ENCODE measurements at regions not wholly inside any gene's neighbourhood (a gene's known extent, or its start where the extent isn't known, plus 50 kb on each side); places are given as distances from the start of the nearest gene placed in this dataset.
"Not testable (repeated sequence)": the region's sequence is repeated elsewhere in the genome, so short reads cannot be mapped to it uniquely, and the experiment has no call there.

DNA sequence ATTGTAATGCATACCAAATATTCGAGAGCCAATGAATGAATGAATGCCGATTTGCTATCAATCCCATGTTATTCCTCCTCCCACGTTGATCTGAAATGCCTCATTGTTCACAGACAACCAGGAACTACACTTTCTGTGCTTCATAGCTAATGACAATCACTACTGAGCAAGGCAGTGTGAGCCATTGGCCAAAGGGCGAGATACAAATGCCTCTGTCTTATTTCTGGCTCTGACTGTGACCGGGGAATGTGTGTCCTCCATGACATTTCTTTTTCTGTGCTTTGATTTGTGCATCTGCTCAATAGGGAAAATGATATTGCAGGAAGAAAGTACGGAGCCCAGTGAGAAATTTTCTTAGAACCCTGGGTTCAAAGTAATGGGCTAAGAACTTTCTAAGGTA lies 217.1 kb downstream of the CXCL12 start:
- no peak for DNase-seq

DNA sequence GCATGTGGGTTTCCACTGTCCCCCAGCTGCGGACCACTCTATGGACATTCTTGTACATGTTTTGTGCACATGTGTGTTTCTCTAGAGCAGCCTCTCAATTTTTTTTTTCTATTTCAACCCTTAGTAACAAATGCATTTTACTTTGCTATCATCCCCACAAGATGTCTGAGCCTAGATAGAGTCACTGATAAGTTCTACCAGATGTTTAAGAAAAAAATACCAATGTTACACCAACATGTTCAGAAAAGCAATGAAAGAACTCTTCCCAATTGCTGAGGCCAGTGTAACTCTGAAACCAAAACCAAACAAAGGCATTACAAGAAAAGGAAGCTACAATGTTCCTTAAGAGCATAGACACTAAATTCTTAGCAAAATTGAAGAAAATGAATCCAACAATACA lies 218.5 kb downstream of the CXCL12 start:
- no peak for DNase-seq

DNA sequence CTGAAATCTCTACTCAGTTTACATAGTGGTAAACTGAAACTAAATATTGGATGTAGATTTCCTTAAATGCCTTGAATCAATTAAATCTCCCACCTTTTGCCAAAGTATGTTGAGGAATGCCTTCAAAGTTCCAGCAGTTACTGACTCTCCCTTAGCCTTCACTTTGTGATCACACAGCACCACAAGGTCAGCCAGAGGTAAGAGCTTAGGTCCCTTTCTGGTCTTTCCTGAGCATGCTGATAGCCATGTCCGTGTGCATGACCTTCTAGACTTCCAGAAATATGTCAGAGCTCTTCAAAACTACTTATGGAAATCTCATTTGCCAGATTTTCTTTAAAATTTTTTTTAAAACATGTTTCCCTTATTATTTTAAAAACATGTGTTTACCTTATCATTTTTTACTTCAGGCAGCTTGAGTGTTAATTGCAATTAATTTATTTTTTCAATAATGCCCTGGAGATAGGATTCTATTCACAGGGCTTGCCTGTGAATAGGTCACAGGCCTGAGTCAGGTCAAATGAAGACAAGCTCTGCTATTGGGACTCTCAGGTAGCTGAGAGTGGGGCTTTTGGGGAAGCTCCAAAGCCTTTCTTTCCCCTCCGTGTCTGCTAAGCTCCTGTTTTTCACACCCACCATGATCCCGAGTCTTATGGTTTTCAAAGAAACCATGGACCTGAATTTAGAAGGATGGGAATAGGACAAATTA lies 220.5 kb downstream of the CXCL12 start:
- DNase-seq: no peak

DNA sequence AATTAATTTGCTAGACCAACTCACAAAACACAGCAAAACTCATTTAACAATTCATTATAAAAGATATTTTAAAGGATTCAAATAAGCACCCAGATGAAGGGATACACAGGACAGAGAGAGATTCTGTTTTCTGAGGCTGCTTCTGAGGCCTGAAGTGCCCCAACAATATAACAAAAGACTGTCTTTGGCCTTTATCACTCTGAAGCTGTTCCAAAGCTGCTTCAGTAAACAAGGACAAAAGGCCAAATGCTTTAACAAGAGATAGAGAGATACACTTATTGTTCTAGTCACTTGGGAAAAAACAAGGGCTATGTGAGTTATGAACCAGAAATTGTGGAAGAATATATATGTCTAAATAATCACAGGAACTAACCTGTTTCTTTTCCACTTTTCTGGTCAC lies 223.7 kb downstream of the CXCL12 start:
- DNase-seq: no peak

DNA sequence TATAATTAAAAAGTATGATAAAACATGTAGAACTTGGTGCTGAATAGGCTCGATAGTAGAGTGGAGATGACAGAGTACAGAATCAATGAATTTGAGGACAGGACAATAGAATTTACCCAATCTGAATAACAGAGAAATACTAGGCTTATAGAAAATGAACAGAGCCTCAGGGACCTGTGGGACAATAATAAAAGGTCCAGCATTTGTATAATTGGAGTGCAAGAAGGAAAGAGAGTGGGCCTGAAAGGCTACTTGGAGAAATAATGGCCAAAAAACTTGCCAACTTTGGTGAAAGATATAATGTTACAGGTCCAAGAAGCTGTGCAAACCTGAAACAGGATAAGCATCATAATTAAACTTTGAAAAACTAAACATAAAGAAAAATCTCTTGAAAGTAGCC lies 227.3 kb downstream of the CXCL12 start:
- DNase-seq: no peak

DNA sequence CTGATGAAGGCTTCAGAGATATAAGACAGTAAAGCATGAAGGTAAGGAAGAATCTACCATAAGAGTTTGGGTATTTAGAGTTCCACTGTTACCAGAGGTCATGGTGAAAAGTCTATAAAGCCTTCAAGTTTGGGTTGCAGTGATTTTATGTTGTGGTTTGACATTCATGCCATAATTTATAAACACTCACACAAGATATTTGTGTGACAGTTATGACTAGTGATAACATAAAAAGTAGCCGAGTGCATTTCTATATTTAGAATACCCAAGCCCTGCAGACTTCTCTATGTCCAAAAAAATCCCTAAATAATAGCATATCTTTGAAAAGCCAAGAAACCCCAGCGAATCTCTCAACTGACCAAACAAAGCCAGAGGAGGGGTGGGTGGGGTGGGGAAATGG lies 229.9 kb downstream of the CXCL12 start:
- no peak for DNase-seq

DNA sequence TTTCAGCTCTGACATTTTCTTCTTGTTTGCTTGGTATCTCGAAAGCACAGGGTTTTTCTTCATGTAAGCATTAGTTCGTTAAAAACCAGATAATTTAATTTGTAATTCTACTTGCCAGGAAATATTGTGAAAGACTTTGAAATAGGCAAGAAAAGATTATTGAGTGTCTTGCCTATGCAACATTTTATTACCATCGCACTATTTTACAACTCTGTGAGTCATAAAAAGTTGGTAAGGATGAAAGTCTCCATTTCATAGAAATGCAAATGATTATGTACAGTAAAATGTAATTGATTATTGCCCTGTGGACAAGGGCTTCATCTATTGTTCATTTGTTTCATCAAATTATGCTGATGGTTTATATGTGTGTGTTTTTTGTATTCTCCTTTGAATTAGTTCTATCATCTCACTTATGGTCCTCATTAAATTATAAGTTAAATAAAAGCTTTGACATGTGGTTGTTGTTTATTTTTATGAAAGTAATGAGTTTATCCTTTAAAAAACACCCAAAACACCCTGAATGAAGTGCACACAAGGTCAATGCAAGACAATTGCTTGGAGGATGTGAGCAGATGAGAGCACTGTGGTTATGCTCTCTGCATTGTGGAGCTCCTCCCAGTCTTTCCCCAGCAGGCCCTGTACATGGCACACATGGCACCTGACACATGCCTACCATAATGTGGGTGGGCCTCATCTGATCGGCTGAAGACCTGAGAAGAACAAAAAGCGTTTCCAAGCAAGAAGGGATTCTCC lies 230.8 kb downstream of the CXCL12 start:
- no peak for DNase-seq

DNA sequence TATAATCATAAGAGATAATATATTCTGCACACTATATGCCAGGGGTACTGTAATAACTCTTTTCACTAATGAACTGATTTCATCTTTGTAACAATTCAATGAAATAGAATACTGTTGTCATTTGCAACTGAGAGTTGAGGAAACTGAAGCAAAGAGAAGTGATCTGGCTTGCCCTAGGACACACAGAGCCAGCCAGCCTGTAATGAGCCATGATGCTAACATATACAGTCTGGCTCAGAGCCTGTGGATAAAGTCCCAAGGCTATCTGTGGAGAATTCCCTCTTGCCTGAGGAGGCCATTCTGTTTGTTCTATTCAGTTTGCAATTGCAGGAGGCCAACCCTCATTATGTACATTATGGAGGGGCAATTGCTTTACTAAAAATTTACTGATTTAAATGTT lies 241.3 kb downstream of the CXCL12 start:
- no peak for DNase-seq

DNA sequence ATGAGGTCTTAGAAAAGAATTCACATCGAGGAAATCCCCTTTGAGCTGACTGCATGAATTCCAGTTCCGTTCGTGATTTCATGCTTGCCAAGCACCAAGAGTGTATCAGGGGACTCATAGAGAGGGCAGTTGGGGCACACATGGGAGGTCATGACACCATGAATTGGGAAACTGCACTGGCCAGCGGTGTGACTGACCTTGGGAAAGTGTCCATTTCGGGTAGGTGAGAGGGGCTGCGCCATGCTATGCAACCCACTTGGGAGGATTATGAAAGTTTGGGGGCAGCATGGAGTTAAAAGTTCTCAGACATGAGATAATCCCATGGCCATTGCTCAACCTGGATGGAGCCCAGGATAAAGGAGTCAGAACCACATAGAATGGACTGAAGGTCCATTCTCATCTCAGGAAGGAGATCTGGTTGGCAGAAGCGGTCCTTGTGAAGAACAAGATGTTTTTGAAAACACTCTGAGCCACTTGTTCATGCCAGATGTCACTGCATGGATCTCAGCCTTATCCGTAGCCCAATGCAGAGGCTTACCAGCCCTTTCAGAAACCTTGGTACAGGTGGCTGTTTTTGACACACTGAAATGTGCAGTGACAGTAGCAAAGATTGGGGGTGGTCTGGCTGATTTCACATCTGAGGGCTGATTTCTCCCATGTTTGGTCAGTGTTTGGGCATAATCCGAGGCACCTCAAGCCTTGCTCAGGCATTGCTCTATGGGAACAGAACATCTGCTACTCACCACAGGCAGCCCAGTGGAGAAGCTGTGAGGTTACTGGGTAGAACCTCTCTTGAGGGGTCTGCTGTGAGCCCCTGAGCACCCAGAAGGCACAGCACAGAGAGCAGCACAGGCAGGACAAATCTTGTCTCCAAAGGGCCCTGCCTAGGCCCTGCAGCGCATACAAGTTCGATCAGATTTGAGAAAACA lies 252.3 kb downstream of the CXCL12 start:
- DNase-seq: no peak

DNA sequence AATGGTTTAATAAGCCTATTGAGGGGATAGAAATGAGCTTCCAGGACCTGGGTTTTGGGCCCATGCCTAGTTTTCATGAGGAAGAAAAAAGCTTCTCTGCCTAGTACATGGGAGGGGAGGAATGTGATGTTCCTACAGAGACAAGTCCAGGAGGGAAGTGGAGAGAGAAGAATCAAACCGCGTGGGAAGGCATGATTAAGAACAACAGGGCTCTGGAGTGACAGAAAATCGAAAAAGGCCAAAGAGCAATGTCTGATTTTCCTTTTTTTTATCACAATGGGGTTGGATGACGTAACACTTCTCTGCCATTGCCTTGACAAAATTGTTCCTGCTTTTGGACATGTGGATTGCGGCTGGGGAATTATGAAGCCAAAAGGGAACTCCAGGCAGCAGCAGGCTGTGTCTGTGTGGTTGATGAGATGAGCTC lies 258.6 kb downstream of the CXCL12 start:
- no peak for DNase-seq

DNA sequence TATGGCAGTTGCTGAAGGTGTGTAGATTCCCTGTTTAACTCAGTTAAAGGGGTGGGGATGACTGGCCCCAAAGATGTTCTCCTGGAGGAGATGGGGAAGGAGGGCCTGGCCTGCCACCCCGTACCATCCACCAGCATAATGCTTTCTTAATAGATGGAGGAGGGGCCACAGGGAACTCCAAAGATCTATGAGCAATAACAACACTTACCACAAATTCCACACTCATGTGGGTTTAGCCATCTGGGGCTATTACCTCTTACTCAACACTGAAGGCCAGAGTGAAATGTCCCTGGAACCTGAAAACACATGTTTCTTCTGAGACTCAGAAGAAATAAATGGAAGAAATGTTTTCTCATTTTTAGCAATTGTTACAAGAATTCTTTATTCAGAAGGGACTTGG lies 259.0 kb downstream of the CXCL12 start:
- no peak for DNase-seq

DNA sequence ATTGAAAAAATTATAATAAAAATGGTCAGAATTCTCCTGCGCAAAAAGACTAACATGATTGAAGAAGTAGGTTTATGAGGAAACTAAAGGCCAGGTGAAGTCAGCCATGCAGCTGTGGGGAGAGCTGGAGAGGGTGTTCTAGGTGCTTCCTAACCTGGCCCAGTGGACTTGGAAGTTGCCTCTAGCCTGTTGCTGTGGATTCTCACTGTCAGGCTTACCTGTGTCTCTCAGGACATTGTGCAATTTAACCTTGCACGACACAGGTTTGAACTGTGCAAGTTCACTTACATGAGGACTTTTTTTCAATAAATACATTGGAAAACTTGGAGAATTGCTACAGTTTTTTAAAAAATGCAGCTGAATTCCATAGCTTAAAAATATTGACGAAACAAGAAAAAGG lies 266.4 kb downstream of the CXCL12 start:
- DNase-seq: no peak

DNA sequence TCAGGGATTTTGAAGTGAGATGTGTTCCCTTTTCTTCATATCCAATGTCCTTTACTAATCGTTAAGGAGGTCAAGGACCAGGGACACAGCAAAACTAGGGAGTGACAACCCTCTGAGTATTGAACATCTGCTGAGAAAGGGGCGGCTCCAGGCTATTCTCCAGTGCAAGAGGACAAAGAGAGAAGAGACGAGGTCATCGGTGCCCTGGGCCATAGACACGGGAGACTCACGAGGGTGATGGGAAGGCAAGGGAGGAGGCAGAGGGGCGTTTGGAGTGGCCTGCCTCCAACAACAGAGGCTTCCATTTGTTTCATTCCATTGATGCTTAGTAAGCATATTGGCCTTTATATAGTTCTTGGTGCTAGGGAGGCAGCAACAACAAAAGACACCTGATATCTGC lies 268.4 kb downstream of the CXCL12 start:
- no peak for DNase-seq

DNA sequence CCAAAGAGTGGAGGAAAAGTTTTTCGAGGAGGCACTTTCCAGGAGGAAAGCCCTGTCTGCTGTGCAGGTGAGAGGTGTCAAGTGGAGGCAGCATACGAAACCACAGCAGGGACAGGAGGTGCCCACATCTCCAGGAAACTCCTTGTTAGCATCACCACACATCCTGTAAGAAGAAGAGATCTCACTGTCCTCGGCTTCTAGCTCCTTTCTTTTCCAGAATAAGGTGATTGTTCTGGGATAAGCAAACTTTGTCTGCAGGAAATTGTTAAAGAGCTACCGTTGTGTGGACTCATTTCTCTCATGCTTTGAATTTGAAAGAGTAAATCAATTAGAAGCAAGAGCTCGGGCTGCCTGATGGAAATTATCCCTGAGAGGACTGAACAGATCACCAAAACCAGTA lies 269.4 kb downstream of the CXCL12 start:
- DNase-seq: no peak

DNA sequence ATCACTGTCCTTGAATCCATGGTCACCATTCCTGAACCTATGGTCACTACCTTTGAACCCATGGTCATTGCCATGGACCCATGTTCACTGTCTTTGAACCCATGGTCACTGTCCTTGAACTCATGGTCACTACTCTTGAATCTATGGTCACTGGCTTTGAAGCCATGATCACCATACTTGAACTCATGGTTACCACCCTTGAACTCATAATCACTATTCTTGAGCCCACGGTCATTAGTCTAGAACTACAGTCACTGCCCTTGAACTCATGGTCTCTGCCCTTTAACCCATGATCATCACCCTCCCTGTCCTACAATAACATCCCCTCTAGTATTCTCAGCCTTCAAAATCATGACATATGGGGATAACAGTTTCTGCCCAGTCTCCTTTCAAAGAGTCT lies 270.5 kb downstream of the CXCL12 start:
- no peak for DNase-seq

DNA sequence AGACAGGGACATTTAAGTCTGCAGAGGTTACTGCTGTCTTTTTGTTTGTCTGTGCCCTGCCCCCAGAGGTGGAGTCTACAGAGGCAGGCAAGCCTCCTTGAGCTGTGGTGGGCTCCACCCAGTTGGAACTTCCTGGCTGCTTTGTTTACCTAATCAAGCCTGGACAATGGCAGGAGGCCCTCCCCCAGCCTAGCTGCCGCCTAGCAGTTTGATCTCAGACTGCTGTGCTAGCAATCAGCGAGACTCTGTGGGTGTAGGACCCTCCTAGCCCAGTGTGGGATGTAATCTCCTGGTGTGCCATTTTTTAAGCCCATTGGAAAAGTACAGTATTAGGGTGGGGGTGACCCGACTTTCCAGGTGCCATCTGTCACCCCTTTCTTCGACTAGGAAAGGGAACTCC lies 272.6 kb downstream of the CXCL12 start:
- DNase-seq: not testable (repeated sequence)

DNA sequence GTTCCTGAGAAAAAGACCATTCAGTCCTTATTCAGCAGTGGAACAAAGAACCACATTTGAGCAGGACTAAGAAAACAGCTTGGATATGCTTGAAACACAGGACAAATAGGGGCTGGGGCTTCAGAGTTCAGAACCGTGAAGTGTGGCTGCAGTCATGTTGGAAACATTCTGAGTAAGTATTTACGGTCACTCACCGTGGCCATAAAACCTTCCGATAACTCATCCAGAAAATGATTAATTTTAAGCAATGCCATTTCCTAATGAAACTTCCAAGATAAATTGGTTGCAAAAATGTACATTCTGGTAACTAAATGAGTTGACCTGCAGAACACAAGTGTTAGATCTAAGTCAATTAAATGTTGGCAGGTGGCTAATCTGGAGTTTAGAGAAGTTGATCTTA lies 279.2 kb downstream of the CXCL12 start:
- no peak for DNase-seq

DNA sequence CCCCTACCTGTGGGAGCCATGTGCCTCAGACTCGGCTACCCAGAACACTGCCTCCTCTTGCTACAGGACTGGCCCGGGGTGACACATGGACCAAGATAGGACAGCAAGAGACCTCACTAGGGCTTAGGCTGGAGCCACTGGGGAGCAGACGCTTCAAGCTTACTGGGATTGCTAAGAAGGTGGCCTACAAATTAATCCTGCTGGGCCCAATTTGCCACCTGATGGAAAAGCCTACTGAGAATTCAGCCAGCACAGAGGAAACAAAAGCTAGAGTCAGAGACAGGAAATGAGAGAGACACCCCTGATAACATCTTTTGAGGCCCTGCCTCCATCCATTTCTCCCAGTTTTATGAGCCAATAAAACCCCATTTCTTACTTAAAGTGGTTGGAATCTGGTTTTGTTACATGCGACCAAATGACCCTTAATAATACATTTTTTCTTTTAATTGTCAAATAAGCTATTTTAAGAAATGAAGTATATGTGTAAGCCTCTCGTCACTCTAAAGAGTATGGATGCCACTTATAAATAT lies 282.1 kb downstream of the CXCL12 start:
- no peak for DNase-seq

DNA sequence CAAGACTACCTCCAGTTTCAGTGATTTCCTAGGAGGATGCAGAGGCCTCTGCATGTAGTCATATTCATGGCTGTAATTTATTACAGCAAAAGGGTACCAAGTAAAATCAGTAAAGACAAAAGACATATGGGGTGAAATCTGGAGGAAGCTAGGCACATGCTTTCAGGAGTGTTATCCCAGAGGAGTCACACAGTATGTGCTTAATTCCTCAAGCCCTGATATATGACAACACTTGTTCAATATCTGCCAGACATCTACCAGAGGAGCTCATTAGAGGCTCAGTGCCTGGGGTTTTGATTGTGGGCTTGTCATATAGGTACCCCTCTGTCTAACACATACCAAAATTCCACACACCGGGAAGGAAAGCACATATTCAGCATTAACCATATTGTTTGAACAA lies 283.8 kb downstream of the CXCL12 start:
- no peak for DNase-seq

DNA sequence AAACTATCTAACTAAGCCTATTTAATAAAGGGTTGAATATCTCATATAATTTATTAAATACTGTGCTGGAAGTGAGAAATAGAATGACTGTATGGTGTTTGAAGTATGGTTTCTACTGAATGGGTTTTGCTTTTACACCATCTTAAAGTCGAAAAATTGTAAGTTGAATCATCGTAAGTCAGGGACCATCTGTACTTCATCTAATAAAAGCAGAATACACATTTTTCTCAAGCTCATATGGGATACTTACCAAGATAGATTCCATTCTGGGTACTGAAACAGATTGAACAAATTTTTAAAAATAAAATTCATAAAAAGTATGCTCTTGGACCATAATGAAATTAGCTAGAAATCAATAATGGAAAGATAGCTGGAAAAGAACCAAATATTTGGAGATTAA lies 285.4 kb downstream of the CXCL12 start:
- DNase-seq: no peak

DNA sequence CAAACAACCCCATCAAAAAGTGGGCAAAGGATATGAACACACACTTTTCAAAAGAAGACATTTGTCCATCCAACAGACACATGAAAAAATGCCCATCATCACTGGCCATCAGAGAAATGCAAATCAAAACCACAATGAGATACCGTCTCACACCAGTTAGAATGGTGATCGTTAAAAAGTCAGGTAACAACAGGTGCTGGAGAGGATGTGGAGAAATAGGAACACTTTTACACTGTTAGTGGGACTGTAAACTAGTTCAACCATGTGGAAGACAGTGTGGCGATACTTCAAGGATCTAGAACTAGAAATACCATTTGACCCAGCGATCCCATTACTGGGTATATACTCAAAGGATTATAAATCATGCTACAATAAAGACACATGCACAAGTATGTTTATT lies 288.7 kb downstream of the CXCL12 start:
- DNase-seq: not testable (repeated sequence)

DNA sequence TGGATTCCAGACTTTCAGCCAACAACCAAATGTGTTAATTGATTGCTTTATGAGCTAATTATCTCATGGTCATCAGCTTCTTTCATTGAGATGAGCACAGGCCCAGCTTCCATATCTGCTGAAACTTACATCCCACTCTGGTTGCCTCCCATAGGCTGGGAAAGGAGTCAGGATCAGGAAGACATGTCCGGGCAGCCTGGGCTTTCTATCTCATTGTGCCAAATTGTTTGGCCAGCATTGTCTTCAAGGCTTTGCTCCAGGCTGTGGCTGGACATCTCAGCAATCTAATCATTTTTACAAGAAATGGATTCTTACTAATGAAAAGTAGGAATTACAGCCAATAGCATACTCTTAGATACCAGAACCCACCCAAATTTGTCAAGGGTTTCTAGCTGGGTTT lies 295.2 kb downstream of the CXCL12 start:
- no peak for DNase-seq

DNA sequence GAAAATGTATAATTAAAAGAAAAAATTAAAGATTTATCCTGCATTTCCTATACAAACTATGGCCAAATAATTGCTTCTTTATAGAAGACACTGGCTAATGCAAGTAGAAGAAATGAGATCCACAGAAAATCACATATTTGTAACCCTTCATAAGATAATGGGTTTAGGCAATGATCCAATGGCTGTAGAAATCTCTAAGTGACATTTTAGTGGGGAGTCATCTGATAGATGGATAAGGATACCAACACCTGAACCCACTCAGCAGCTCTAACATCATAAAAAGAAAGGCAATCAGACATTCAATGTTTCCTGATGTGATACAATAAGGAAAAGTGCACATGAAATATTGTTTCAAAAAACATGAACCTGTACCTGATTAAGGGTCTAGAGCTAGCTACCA lies 297.5 kb downstream of the CXCL12 start:
- DNase-seq: no peak
